ENCODE measurements at regions not wholly inside any gene's neighbourhood (a gene's known extent, or its start where the extent isn't known, plus 50 kb on each side); places are given as distances from the start of the nearest gene placed in this dataset.

DNA sequence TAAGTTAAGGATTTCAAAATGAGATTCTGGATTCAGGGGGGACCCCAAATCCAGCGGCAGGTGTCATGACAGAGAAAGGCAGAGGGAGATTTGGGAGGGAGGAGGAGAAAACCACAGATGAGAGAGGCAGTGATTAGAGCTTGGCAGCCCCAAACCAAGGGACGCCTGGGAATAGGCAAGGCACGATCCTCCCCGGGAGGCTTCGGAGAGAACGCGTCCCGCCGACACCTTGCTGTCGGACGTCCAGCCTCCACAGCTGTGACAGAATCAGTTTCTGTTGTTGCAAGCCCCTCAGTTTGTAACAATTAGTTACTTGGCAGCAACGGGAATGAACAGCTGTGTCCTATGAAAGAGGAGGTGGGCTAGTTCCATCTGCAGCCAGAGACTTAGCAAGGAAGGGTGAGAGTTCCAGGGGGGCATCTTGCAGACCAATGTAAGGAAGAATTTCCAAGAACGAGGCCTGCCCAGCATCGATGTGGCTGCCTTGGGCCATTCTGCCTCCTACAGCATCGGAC, 110.7 kb upstream of the SDK2 start:
- CTCF ChIA-PET, result no interaction called here
- Mint-ChIP-seq H3K36me3 (ENCODE audit: low read depth) (no peaks in the 10 kb centered on the region), H3K4me1 (ENCODE audit: low read depth) (peaks cover 6% of the 10 kb centered on the region), H3K27me3 (no peaks in the 10 kb centered on the region), H3K9me3 (no peaks in the 10 kb centered on the region), H3K4me3 (no peak overlapping the region), H3K27ac (no peak overlapping the region)
- DNase-seq, result no peak
- intact Hi-C loops (cut with micrococcal nuclease), result no loop called here
- TF ChIP-seq, protein P1, sequence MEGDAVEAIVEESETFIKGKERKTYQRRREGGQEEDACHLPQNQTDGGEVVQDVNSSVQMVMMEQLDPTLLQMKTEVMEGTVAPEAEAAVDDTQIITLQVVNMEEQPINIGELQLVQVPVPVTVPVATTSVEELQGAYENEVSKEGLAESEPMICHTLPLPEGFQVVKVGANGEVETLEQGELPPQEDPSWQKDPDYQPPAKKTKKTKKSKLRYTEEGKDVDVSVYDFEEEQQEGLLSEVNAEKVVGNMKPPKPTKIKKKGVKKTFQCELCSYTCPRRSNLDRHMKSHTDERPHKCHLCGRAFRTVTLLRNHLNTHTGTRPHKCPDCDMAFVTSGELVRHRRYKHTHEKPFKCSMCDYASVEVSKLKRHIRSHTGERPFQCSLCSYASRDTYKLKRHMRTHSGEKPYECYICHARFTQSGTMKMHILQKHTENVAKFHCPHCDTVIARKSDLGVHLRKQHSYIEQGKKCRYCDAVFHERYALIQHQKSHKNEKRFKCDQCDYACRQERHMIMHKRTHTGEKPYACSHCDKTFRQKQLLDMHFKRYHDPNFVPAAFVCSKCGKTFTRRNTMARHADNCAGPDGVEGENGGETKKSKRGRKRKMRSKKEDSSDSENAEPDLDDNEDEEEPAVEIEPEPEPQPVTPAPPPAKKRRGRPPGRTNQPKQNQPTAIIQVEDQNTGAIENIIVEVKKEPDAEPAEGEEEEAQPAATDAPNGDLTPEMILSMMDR (IDR thresholded peaks at IDR 0.05), result no peak
- POLR2A ChIA-PET, result no interaction called here
- no peak for ATAC-seq

DNA sequence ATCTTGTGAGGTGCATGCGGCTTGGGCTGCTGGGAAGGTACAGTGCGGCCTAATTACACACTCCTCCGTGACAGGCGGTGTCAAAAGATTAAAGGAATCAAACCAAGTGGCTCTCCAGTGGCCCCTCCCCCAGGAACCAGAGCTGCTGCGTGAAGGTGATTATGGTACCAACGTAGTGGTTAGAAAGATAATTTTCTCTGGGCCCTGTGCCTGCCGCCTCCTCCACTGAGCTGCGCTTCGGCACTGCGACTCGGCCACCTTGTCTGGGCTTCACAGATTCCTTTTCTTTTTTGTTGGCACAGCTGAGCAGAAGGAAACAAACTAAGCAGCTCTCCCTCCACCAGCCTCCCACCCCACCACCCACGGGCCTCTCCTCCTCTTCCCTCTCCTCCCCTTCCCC, 113.2 kb upstream of the SDK2 start:
- no peak for ATAC-seq
- intact Hi-C loops (cut with micrococcal nuclease), result no loop called here
- peak; percentile 8 for DNase-seq
- Mint-ChIP-seq H3K27me3 (no peaks in the 10 kb centered on the region), H3K4me3 (no peak overlapping the region), H3K27ac (no peak overlapping the region), H3K4me1 (ENCODE audit: low read depth) (peaks cover 6% of the 10 kb centered on the region), H3K9me3 (no peaks in the 10 kb centered on the region), H3K36me3 (ENCODE audit: low read depth) (no peaks in the 10 kb centered on the region)
- ChIA-PET CTCF (no interaction called here), POLR2A (no interaction called here)
- TF ChIP-seq, protein P1 (IDR thresholded peaks at IDR 0.05), result no peak

DNA sequence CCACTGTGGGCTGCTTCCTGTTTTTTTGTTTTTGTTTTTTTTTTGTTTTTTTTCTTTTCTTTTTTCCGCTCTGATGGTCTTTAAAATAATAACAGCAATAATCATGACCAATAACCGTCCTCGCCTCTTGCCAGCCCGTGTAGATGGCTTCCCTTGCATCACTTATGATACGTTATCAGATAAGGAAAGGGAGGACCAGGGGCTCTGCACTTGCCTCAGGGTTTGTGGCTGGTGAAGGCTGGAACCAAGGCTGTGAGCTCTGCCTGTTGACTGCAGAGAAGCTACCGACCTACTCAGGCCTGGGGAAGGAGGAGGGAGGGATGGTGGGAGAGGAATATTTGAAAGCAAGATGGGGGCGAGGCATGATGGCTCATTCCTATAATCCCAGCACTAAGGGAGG, 114.0 kb upstream of the SDK2 start:
- ChIA-PET POLR2A (interaction anchor here (1.1 kb wide), 1 partner anchor 41 kb away, joined by 4 read pairs; no protein-coding TSS in a partner anchor), CTCF (no interaction called here)
- H3K36me3 Mint-ChIP-seq (ENCODE audit: low read depth), result no peaks in the 10 kb centered on the region
- no peaks in the 10 kb centered on the region for H3K9me3 Mint-ChIP-seq
- TF ChIP-seq, protein P1 (IDR thresholded peaks at IDR 0.05), result no peak
- H3K27me3 Mint-ChIP-seq, result no peaks in the 10 kb centered on the region
- DNase-seq (no peak), ATAC-seq (no peak)
- H3K27ac Mint-ChIP-seq, result no peak overlapping the region
- intact Hi-C loops (cut with micrococcal nuclease), result no loop called here
- H3K4me1 Mint-ChIP-seq (ENCODE audit: low read depth), result peaks cover 6% of the 10 kb centered on the region
- H3K4me3 Mint-ChIP-seq, result no peak overlapping the region

DNA sequence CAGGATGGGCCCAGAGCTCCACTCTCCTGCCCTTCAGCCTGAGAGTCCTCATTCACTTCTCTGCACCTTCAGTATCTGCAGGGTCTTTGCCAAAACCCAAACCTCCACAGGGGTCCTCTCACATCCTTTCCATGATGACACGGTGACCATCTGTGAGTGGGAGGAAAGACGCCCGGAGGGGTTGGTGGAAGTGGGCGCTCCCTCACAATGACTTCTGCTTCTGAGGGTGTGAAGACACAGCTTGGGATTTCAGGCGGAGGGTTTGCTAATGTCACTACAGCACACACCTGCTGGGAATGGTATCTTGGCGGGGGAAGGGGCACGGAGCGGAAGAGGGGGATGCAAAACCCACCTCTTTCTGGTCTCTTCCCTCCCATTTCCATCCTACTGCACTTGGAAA, 115.1 kb upstream of the SDK2 start:
- CTCF ChIA-PET, result no interaction called here

DNA sequence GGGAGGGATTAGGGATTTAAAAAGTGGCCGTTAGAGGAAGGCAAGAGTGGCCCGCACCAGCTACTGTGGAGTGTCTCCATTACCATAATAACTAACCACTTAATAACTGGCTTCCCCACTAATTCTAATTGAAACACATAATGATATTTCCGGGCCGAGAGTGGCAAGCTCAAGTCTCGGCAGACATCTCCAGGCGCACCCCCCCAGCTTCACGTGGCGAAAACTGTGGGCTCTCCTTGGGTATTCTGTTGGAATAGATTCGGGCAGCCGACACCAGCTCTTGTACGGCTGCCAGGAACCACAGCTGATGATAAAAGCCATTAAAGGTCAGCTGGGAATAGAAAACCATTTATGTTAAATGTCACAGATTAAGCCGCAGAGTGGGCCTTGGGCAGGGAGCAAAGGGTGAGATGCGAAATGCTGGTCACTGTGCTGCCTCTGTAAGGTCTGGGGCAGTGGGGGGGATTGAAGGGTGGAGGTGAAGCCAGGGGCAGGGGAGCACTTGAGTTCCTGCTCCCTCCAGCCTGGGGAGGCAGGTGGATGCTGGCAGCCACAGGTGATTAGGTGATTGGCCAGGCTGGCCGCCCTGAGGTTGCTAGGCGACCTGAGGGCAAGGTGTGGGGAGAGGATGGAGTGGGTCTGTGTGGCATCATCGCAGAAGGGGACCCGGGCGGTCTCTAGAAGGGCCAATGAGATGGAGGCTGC, 115.6 kb upstream of the SDK2 start:
- Mint-ChIP-seq H3K4me3 (no peak overlapping the region), H3K36me3 (ENCODE audit: low read depth) (no peaks in the 10 kb centered on the region), H3K4me1 (ENCODE audit: low read depth) (peaks cover 6% of the 10 kb centered on the region), H3K27me3 (no peaks in the 10 kb centered on the region), H3K9me3 (no peaks in the 10 kb centered on the region), H3K27ac (no peak overlapping the region)
- POLR2A ChIA-PET, result interaction anchor here (1.1 kb wide), 1 partner anchor 39 kb away, joined by 4 read pairs; no protein-coding TSS in a partner anchor
- CTCF ChIA-PET, result no interaction called here
- intact Hi-C loops (cut with micrococcal nuclease), result no loop called here
- ATAC-seq (no peak), DNase-seq (no peak)
- TF ChIP-seq, protein P1 (IDR thresholded peaks at IDR 0.05), result no peak

More for the DNA sequence above, 115.1 kb upstream of the SDK2 start:
- H3K27ac Mint-ChIP-seq, result no peak overlapping the region
- DNase-seq, result no peak
- H3K9me3 Mint-ChIP-seq, result no peaks in the 10 kb centered on the region
- ATAC-seq, result no peak
- intact Hi-C loops (cut with micrococcal nuclease), result no loop called here
- POLR2A ChIA-PET, result interaction anchor here (1.1 kb wide), 1 partner anchor 40 kb away, joined by 4 read pairs; no protein-coding TSS in a partner anchor
- TF ChIP-seq, protein P1 (IDR thresholded peaks at IDR 0.05), result no peak
- no peaks in the 10 kb centered on the region for H3K36me3 Mint-ChIP-seq (ENCODE audit: low read depth)
- H3K27me3 Mint-ChIP-seq, result no peaks in the 10 kb centered on the region
- no peak overlapping the region for H3K4me3 Mint-ChIP-seq
- H3K4me1 Mint-ChIP-seq (ENCODE audit: low read depth), result peaks cover 6% of the 10 kb centered on the region

All from activated CD8-positive, alpha-beta T cell treated with anti-CD3 and anti-CD28 coated beads for 36 hours (primary cell).